Fibroblast of pulmonary artery (primary cell): ENCODE measurements at regions not wholly inside any gene's neighbourhood (a gene's known extent, or its start where the extent isn't known, plus 50 kb on each side); places are given as distances from the start of the nearest gene placed in this dataset.

Experiments used
- DNase-seq: peaks from one replicate; pipeline ENCODE4 v3.0.0-alpha.2; 2010; ENCODE audit warnings: low read depth
- H3K4me3 ChIP-seq: replicated peaks from 2 replicates; pipeline ENCODE4 v1.5.1; 2011; ENCODE audit warnings: low read depth, mild to moderate bottlenecking, control low read depth, low read length, moderate library complexity
- TF ChIP-seq, protein P1 (sequence below): IDR thresholded peaks from 2 replicates; pipeline ENCODE4 v1.5.1; 2011; ENCODE audit warnings: mild to moderate bottlenecking, control low read depth, low read length, inconsistent platforms; ENCODE audit errors: missing control alignments

DNA sequence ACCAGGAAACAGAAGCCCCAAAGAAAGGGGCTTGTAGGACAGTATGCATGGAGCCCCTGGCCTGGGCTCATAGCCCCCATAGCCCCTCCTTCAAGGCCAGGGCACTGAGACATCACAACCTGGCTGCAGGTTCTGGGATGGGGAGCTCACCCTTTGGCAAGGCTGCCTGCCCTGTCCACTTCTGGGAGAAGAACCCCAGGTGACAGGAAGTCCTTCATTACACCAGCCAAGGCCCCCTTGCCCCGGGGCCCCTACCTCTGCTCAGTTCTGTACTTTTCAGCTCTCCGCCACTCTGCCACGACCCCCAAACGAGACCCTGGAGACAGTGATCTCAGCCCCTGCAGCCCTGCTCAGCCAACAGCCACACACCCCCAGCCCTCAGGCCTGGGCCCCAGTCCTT is 223.2 kb upstream of the RTL1 start:
- H3K4me3 ChIP-seq = no peak overlapping the region
- no peak for DNase-seq
- TF ChIP-seq, protein P1, sequence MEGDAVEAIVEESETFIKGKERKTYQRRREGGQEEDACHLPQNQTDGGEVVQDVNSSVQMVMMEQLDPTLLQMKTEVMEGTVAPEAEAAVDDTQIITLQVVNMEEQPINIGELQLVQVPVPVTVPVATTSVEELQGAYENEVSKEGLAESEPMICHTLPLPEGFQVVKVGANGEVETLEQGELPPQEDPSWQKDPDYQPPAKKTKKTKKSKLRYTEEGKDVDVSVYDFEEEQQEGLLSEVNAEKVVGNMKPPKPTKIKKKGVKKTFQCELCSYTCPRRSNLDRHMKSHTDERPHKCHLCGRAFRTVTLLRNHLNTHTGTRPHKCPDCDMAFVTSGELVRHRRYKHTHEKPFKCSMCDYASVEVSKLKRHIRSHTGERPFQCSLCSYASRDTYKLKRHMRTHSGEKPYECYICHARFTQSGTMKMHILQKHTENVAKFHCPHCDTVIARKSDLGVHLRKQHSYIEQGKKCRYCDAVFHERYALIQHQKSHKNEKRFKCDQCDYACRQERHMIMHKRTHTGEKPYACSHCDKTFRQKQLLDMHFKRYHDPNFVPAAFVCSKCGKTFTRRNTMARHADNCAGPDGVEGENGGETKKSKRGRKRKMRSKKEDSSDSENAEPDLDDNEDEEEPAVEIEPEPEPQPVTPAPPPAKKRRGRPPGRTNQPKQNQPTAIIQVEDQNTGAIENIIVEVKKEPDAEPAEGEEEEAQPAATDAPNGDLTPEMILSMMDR = no peak

GRCh38 chr14:101127224-101127623 is 223.7 kb upstream of the RTL1 start:
- no peak overlapping the region for H3K4me3 ChIP-seq
- TF ChIP-seq, protein P1 = no peak
- no peak for DNase-seq

DNA sequence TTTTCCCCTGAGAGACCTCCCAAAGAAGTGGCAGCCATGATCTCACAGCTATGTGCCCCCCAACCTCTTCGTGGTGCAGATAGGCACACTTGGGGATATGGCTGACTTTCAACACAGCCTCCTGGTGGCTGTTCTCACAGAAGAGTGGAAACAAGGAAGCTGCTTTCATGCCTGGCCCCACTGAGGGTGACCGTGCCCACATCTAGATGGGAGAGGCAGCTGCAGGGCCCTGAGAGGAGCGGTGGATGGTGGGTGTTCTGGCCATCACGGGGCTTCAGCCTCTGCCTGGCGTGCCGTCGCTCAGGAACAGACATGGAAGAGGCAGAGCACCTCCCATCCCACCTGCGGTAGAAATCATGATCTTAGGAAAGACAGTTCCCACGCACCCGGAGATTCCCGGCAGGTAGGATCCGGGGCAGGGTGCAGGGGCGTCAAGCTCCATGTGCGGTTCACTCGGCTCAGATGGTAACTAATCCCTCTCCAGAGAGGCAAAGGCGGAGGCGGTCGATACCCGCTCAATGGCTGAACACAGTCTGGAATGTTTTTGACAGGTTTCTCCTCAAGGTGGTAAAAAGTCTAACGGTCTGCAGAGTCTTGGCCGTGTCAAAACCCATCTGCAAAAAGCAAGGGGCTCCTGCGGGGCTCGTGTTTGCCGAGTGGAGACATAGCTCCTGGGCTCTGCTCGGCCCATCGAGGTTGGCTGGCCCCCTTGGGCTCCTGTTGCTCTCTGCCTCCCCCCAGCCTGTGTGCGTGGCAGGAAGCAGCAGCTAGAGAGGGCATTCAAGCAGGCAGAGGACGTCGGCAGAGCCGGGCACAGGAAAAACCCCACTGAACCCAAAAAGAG is 225.2 kb upstream of the RTL1 start:
- TF ChIP-seq, protein P1 = no peak
- no peak overlapping the region for H3K4me3 ChIP-seq
- DNase-seq = no peak

- no peak for DNase-seq
- no peak overlapping the region for H3K4me3 ChIP-seq
- TF ChIP-seq, protein P1 = no peak
These were observed 226.1 kb upstream of the RTL1 start for GRCh38 chr14:101129521-101130167.

DNA sequence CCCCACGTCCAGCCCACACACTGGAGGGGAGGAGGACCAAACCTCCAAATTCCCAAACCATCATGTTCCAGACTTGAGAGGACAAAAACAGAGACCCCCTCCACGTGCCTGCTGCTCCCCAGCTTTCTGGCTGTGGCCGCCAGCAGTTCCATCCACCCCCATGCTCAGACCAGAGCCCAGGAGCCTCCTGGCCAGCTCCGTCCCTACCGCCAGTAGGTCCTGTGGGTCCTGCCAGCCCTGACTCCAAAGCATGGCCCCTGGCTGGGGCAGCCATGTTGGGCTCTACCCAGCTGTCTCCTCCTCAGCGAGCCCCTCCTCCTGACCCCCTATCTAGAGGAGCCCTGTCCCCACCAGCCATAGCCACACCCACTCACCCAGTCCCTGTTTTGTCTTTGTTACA is 227.3 kb upstream of the RTL1 start:
- DNase-seq = no peak
- no peak overlapping the region for H3K4me3 ChIP-seq
- TF ChIP-seq, protein P1 = no peak

GRCh38 chr14:101131451-101131916 is 228.0 kb upstream of the RTL1 start:
- no peak for DNase-seq
- H3K4me3 ChIP-seq = no peak overlapping the region
- TF ChIP-seq, protein P1 = no peak
